ENCODE measurements at regions not wholly inside any gene's neighbourhood (a gene's known extent, or its start where the extent isn't known, plus 50 kb on each side); places are given as distances from the start of the nearest gene placed in this dataset.

DNA sequence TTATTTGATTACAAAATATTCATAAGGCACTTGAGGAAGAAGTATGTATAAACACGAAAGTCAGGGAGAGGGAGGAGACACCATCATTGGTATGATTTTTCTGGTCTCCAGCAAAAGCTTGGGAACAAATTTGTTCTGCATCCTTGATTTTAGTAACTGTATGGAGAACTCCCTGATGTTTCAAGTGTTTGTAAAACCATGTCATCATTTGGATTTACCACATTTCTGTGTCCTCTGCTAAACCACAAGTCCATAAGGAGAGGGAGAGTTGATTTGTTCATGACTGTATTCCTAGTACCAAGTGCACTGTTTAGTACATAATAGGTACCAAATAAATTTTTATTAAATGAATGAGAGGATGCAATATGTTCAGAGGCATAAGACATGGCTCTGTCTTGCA lies 181.1 kb downstream of the BTG1 start:
- no peak for DNase-seq (ENCODE audit: extremely low read depth, low read depth)
- TF ChIP-seq CTCF (IDR thresholded peaks at IDR 0.05; ENCODE audit: low read depth, low read length, missing control alignments), result no peak
- H3K4me3 ChIP-seq (replicated peaks; ENCODE audit: low read depth, low read length), result no peak overlapping the region

DNA sequence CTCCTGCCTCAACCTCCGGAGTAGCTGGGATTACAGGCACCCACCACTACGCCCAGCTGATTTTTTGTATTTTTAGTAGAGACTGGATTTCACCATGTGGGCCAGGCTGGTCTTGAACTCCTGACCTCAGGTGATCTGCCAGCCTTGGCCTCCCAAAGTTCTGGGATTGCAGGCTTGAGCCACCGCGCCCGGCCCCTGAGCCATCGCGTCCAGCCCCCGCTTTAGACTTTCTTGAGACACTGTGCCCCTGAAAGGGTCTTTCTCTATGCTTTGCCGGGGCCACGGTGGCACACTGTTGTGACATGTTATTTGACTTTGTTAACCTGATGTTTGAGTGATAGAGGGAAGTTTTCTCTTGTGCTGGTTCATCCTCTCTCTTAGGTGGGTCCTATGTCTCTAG lies 186.4 kb downstream of the BTG1 start:
- no peak for TF ChIP-seq CTCF (IDR thresholded peaks at IDR 0.05; ENCODE audit: low read depth, low read length, missing control alignments)
- DNase-seq (ENCODE audit: extremely low read depth, low read depth), result no peak
- H3K4me3 ChIP-seq (replicated peaks; ENCODE audit: low read depth, low read length), result no peak overlapping the region

DNA sequence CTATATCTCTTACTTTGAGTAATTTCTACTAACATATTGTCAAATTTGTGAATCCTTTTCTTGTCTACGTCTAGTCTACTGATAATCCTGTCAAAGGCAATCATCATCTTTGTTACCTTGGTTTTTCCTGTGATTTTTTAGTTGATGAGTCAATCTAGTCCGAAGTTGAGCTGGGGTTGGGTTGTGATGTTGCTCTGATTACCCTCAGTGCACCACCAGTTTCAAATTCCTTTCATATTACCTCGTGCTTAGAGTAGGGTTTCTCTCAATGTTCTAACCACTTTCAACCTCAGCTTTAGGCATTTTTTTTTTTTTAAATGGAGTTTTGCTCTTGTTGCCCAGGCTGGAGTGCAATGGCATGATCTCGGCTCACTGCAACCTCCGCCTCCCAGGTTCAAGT lies 186.8 kb downstream of the BTG1 start:
- H3K4me3 ChIP-seq (replicated peaks; ENCODE audit: low read depth, low read length), result no peak overlapping the region
- no peak for TF ChIP-seq CTCF (IDR thresholded peaks at IDR 0.05; ENCODE audit: low read depth, low read length, missing control alignments)
- peak; percentile 7 for DNase-seq (ENCODE audit: extremely low read depth, low read depth)

DNA sequence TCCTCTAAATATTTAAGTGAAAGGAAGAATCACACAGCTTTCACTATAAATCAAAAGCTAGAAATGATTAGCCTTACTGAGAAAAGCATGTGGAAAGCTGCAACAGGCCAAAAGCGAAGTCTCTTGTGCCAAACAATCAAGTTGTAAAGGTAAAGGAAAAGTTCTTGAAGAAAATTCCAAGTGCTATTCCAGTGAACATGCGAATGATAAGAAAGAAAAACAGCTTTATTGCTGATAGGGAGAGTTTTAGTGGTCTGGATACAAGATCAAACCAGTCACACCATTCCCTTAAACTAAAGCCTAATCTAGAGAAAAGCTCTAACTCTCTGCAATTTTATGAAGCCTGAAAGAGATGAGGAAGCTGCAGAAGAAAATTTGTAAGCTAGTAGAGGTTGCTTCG lies 190.9 kb downstream of the BTG1 start:
- H3K4me3 ChIP-seq (replicated peaks; ENCODE audit: low read depth, low read length), result no peak overlapping the region
- TF ChIP-seq CTCF (IDR thresholded peaks at IDR 0.05; ENCODE audit: low read depth, low read length, missing control alignments), result no peak
- DNase-seq (ENCODE audit: extremely low read depth, low read depth), result no peak

- no peak overlapping the region for H3K4me3 ChIP-seq (replicated peaks; ENCODE audit: low read depth, low read length)
- no peak for TF ChIP-seq CTCF (IDR thresholded peaks at IDR 0.05; ENCODE audit: low read depth, low read length, missing control alignments)
- DNase-seq (ENCODE audit: extremely low read depth, low read depth), result no peak
Observed at GRCh38 chr12:91954326-91954725, 191.3 kb downstream of the BTG1 start.

GRCh38 chr12:91952916-91953315 lies 192.7 kb downstream of the BTG1 start:
- no peak for DNase-seq (ENCODE audit: extremely low read depth, low read depth)
- no peak for TF ChIP-seq CTCF (IDR thresholded peaks at IDR 0.05; ENCODE audit: low read depth, low read length, missing control alignments)
- H3K4me3 ChIP-seq (replicated peaks; ENCODE audit: low read depth, low read length), result no peak overlapping the region

GRCh38 chr12:91951571-91951970 lies 194.1 kb downstream of the BTG1 start:
- H3K4me3 ChIP-seq (replicated peaks; ENCODE audit: low read depth, low read length), result no peak overlapping the region
- no peak for TF ChIP-seq CTCF (IDR thresholded peaks at IDR 0.05; ENCODE audit: low read depth, low read length, missing control alignments)
- no peak for DNase-seq (ENCODE audit: extremely low read depth, low read depth)

All from HFF-Myc (cell line).